K562 (cell line): ENCODE measurements at regions not wholly inside any gene's neighbourhood (a gene's known extent, or its start where the extent isn't known, plus 50 kb on each side); places are given as distances from the start of the nearest gene placed in this dataset.

ENCODE experiments used
- CEBPZ ChIP-seq: fragments of 150-350 bp; IDR thresholded peaks from 2 replicates; pipeline ENCODE4 v1.6.1; 2014; ENCODE audit warnings: low read depth, mild to moderate bottlenecking, low read length, borderline replicate concordance
- EGR1 ChIP-seq: fragments of 450-650 bp; conservative IDR thresholded peaks from 2 replicates; pipeline ENCODE4 v1.6.1; 2017; ENCODE audit warnings: mild to moderate bottlenecking
- FIP1L1 ChIP-seq: fragments of 200-400 bp; formaldehyde crosslinking; IDR thresholded peaks from 2 replicates; pipeline ENCODE4 v1.6.1; 2018; ENCODE audit warnings: mild to moderate bottlenecking, low read depth, low read length; ENCODE audit not compliant: poor library complexity, severe bottlenecking
- FOXK2 ChIP-seq, 2 experiments: fragments of 450-650 bp; IDR thresholded peaks in 1 of 2; conservative IDR thresholded peaks in 1 of 2; 2 replicates each; pipeline ENCODE4 v1.6.1; 2016; ENCODE audit warnings: low read depth in 2 of 2, mild to moderate bottlenecking in 1 of 2
- KDM1A ChIP-seq, 2 experiments: fragments of 450-650 bp; IDR thresholded peaks; 2 replicates each; pipeline ENCODE4 v1.6.1; 2016; ENCODE audit warnings: mild to moderate bottlenecking in 2 of 2
- NCOA1 ChIP-seq: fragments of 450-650 bp; IDR thresholded peaks from 2 replicates; pipeline ENCODE4 v1.6.1; 2016; ENCODE audit warnings: low read depth
- POLR2A ChIP-seq: fragments of 450-650 bp; conservative IDR thresholded peaks from 2 replicates; pipeline ENCODE4 v1.6.1; 2016
- POLR3A ChIP-seq: IDR thresholded peaks from 2 replicates; pipeline ENCODE4 v1.6.1; 2011; ENCODE audit warnings: borderline replicate concordance, mild to moderate bottlenecking, moderate library complexity; ENCODE audit not compliant: insufficient read length, insufficient read depth; ENCODE audit errors: extremely low read depth
- PREB ChIP-seq: sonication (generic); formaldehyde crosslinking; IDR thresholded peaks from 2 replicates; pipeline ENCODE4 v1.8.1; 2023; ENCODE audit warnings: mild to moderate bottlenecking, missing genetic modification reagents
- XRCC3 ChIP-seq: fragments of 450-650 bp; IDR thresholded peaks from 2 replicates; pipeline ENCODE4 v1.6.1; 2017; ENCODE audit warnings: mild to moderate bottlenecking, moderate library complexity
- ZNF165 ChIP-seq: fragments of 250-450 bp; sonication (Bioruptor Pico); IDR thresholded peaks from 2 replicates; pipeline ENCODE4 v1.4.0; 2020; ENCODE audit warnings: borderline replicate concordance
- TF ChIP-seq, protein P1 (sequence below): fragments of 450-650 bp; IDR thresholded peaks from 2 replicates; pipeline ENCODE4 v1.6.1; 2017; ENCODE audit warnings: mild to moderate bottlenecking, moderate library complexity
- TF ChIP-seq, protein P2 (sequence below): fragments of 250-450 bp; sonication (Bioruptor Pico); IDR thresholded peaks from 2 replicates; pipeline ENCODE4 v1.4.0; 2020; ENCODE audit warnings: mild to moderate bottlenecking, moderate library complexity

DNA sequence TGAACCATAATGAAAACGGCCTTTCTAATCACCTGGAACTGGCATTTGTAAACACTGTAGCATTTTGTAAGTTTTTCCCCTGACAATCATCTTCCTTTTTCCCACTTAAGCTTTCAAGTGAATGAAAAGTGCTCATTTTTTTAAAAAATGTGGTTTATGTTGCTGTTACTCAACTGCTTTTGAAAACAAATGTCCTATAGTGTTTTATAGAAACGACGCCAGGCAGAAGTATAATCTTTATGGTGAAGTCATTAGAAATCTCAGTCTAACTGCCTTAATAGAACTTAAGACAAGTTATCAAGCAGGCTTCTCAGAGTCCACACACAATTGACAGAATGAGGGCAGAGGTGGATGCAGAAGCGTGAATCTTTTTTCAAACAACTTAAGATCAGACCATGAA, 442.3 kb downstream of the KLF12 start:
- TF ChIP-seq ZNF165 (CRISPR knock-in tag) = no peak
- TF ChIP-seq POLR2A = no peak
- TF ChIP-seq, protein P1, sequence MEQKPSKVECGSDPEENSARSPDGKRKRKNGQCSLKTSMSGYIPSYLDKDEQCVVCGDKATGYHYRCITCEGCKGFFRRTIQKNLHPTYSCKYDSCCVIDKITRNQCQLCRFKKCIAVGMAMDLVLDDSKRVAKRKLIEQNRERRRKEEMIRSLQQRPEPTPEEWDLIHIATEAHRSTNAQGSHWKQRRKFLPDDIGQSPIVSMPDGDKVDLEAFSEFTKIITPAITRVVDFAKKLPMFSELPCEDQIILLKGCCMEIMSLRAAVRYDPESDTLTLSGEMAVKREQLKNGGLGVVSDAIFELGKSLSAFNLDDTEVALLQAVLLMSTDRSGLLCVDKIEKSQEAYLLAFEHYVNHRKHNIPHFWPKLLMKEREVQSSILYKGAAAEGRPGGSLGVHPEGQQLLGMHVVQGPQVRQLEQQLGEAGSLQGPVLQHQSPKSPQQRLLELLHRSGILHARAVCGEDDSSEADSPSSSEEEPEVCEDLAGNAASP = no peak
- TF ChIP-seq CEBPZ = no peak
- no peak for TF ChIP-seq FOXK2 (conservative IDR thresholded peaks at IDR 0.05 in 1 of 2, IDR thresholded peaks at IDR 0.05 in 1 of 2; ENCODE audit: low read depth in 2 of 2)
- TF ChIP-seq FIP1L1 = no peak
- TF ChIP-seq, protein P2, sequence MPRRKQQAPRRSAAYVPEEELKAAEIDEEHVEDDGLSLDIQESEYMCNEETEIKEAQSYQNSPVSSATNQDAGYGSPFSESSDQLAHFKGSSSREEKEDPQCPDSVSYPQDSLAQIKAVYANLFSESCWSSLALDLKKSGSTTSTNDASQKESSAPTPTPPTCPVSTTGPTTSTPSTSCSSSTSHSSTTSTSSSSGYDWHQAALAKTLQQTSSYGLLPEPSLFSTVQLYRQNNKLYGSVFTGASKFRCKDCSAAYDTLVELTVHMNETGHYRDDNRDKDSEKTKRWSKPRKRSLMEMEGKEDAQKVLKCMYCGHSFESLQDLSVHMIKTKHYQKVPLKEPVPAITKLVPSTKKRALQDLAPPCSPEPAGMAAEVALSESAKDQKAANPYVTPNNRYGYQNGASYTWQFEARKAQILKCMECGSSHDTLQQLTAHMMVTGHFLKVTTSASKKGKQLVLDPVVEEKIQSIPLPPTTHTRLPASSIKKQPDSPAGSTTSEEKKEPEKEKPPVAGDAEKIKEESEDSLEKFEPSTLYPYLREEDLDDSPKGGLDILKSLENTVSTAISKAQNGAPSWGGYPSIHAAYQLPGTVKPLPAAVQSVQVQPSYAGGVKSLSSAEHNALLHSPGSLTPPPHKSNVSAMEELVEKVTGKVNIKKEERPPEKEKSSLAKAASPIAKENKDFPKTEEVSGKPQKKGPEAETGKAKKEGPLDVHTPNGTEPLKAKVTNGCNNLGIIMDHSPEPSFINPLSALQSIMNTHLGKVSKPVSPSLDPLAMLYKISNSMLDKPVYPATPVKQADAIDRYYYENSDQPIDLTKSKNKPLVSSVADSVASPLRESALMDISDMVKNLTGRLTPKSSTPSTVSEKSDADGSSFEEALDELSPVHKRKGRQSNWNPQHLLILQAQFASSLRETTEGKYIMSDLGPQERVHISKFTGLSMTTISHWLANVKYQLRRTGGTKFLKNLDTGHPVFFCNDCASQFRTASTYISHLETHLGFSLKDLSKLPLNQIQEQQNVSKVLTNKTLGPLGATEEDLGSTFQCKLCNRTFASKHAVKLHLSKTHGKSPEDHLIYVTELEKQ = no peak
- TF ChIP-seq NCOA1 = no peak
- no peak for TF ChIP-seq EGR1
- no peak for TF ChIP-seq PREB (CRISPR knock-in tag)
- TF ChIP-seq KDM1A (IDR thresholded peaks at IDR 0.05) = no peak
- TF ChIP-seq XRCC3 = no peak
- no peak for TF ChIP-seq POLR3A
